Skin epidermis (tissue), 12 donors: ENCODE measurements at regions not wholly inside any gene's neighbourhood (a gene's known extent, or its start where the extent isn't known, plus 50 kb on each side); places are given as distances from the start of the nearest gene placed in this dataset.
"Not testable (repeated sequence)": the region's sequence is repeated elsewhere in the genome, so short reads cannot be mapped to it uniquely, and the experiment has no call there.

Source experiments
- H3K27ac ChIP-seq, 21 experiments: fragments of 200-600 bp; sonication (generic) in 11 of 21; one replicate each; pipeline ENCODE4 v1.5.0; 2020; ENCODE audit warnings: mild to moderate bottlenecking in 3 of 21, inconsistent platforms in 2 of 21, moderate library complexity in 2 of 21
- H3K4me3 ChIP-seq, 7 experiments: fragments of 200-600 bp; sonication (generic) in 2 of 7; one replicate each; pipeline ENCODE4 v1.5.0; 2020; ENCODE audit warnings: inconsistent platforms in 2 of 7, mild to moderate bottlenecking in 2 of 7, moderate library complexity in 1 of 7

DNA sequence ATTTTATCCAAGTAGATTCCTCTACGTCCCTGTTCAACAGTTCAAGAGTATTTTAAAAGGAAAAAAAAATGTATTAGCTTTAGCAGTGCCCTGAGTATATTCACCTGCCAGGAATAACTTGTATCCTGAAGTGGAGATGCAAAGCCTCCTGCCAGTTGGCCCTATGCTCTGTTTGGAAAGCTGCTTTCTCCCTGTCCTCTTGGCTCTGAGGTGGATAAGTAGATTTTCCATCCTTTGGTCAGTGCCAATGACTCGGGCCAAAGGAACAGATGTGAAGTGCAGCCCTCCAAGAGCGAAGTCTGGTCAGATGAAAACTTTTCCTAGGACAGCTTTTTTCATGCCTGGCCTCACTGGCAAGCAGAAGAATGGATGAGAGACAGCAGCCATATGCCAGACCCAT lies 839.9 kb upstream of the TENM4 start:
- no peak overlapping the region for H3K27ac ChIP-seq
- H3K4me3 ChIP-seq, result no peak overlapping the region

DNA sequence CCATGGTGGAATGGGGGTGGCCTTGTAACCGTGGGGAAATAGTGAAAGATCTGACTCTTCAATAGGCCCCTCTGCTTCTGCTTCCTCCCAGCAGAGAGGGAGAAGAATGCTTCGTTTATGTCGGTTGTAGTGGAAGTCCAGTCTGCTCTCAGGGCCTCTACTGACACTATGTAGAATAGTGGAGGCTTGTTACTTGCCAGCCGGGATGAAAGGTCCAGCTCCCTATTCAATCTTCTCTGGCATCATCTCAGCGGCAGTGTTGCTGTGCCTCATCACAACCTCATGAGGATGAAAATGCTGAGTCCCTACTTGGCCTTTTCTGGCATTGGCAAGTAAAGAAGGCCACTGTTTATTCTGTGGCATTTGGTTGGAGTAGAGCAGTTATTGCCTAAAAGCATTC lies 820.9 kb upstream of the TENM4 start:
- Histone ChIP-seq H3K27ac (no peak overlapping the region), H3K4me3 (no peak overlapping the region)

DNA sequence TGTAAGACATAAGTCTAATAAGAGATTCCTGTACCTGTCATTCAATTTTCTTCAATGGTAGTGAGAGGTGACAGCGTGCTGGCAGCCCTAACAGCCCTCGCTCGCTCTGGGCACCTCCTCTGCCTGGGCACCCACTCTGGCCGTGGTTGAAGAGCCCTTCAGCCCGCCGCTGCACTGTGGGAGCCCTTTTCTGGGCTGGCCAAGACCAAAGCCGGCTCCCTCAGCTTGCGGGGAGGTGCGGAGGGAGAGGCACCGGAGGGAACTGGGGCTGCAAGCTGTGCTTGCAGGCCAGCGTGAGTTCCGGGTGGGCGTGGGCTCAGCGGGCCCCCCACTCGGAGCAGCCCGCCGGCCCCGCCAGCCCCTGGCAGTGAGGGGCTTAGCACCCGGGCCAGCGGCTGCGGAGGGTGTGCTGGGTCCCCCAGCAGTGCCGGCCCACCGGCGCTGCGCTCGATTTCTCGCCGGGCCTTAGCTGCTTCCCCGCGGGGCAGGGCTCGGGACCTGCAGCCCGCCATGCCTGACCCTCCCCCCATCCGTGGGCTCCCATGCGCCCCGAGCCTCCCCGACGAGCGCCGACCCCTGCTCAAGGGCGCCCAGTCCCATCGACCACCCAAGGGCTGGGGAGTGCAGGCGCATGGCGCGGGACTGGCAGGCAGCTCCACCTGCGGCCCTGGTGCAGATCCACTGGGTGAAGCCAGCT lies 816.6 kb upstream of the TENM4 start:
- not testable (repeated sequence) for H3K4me3 ChIP-seq, H3K27ac ChIP-seq

DNA sequence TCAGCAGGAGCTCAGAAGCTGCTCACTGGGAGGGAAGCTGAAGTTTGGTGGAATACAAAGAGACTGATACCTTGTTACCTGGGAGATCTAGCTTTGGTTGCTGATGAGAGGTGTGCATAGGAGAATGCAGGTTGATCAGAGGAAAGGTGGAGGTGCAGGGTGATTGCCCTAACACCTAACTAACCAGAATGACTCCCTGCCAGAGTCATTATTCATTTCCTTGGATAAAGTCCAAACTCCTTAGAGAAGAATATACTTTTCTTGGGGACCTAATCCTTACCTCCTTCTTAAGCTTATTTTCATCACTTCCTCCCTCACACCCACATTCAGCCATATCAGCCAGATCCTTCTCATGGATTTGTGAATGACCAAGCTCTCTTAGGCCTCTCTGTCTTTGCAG lies 814.2 kb upstream of the TENM4 start:
- no peak overlapping the region for H3K4me3 ChIP-seq
- no peak overlapping the region for H3K27ac ChIP-seq

DNA sequence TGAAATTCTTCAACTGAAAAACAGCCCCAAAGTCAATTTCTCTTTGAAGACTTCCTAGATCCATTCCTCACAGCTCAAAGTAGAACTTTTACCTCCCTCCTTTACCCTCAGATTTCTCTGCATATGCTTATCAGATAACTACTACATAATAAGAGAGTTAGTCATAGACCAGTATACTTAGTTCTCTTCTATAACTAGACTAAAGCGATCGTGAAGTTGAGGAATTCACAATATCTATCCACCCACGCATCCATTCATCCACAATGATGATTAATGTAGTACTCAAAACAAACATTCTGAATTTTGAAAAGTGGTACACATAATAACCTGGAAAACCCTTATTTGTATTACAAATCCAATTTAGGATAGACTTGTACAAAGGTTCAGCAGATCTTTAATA lies 800.9 kb upstream of the TENM4 start:
- no peak overlapping the region for H3K4me3 ChIP-seq
- no peak overlapping the region for H3K27ac ChIP-seq

DNA sequence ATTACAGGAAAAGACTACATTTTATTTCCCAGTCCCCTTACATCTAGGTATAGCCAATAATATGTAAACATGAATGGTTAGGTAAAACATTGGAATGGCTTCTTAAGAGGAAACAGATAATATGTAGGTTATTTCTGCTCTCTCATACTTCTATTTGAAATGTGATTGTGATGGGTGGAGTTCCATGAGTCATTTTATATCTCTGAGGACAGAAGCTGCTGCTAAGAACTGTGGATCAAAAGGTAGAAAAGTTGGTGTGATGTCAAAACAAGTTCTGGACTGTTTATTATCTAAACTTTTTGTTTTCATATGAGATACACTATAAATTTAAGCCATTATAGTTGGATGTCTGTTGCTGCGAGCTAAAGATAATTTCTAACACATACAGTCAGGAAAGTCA lies 799.4 kb upstream of the TENM4 start:
- no peak overlapping the region for H3K27ac ChIP-seq

DNA sequence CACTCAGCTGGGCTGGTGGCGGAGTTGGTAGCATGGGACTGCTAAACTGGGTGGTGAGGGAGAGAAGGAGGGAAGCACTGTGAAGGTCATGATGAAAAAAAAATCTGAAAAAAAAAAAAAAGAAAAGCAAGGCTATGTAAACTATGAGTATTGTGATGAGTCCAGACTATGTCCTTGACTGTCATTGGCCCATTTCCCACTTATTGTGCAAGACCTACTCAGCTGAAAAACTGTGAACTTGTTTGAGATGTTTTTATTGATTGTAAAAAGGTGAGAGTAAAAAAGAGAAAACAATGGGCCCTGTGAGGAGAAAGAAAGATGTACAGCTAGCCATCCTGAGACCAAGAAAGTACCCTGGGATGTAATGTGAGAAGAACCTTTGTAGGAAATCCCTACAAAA lies 798.4 kb upstream of the TENM4 start:
- Histone ChIP-seq H3K4me3 (no peak overlapping the region), H3K27ac (no peak overlapping the region)

More for the DNA sequence above, 799.4 kb upstream of the TENM4 start:
- H3K4me3 ChIP-seq, result no peak overlapping the region

DNA sequence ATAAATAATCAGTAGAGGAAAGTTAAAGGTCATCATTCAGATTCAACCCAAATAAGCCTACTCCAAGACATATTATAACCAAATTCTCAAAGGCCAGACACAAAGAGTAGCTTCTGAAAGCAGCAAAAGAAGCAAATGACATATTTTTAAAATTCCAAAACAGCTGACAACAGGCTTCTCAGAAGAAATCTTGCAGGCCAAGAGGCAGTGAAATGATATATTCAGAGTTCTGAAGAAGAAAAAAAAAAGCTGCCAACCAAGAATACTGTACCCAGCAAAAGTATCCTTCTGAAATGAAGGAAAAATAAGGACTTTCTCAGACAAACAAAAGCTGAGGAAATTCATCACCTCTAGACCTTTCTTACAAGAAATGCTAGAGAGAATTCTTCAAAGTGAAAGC lies 787.1 kb upstream of the TENM4 start:
- Histone ChIP-seq H3K4me3 (no peak overlapping the region), H3K27ac (no peak overlapping the region)

DNA sequence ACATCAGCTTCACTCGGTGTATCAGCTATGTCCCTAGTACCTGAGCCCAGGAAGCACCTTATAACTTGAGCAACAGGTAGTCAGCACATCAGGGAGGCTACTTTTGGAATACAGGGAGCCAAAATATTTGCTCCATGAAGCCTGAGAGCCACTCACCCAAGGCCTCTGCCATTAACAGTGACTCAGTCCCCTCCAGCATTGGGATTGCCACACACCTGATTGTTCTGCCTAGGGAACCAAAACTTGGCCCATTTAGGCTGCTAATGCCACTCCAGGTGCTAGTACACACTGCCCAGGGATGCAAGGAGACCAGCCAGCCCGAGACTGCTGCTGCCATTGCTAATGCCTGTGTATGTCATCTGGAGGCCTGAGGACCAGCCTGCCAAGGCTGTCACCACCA lies 773.6 kb upstream of the TENM4 start:
- Histone ChIP-seq H3K4me3 (no peak overlapping the region), H3K27ac (no peak overlapping the region)

DNA sequence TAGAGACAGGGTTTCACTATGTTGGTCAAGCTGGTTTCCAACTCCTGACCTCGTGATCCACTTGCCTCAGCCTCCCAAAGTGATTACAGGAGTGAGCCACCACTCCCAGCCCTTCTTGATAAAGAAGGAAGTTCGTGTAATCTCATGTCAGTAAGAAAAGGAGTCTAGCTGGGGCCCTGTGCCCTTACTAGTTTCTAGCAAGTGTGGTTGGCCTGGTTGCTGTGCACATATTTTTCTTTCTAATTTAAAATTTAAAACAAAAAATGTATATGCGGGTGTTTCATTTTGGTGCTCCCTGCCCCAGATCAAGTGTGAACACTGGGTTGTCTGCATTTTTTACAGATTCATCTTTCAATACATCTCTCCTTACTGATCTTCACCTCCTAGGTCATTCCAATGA lies 770.8 kb upstream of the TENM4 start:
- no peak overlapping the region for H3K4me3 ChIP-seq
- no peak overlapping the region for H3K27ac ChIP-seq

DNA sequence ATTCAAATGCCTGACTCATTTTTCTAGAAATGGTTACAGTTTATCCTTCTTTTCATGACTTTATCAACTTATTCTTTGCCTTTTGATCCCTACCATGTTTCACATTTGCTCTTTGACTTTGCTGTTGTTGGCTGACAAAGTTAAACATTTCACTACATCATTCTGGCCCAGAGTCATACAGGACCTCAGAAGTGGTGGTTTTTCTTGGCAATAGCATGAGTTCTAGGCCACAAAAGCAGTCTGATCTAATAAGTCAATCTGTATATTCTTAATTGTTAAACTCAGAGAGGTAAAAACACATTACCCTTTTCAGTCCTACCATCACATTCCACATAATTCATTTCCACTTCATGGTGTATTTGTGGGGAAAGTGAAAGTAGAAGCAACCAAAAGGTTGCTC lies 763.2 kb upstream of the TENM4 start:
- H3K27ac ChIP-seq, result no peak overlapping the region
- H3K4me3 ChIP-seq, result no peak overlapping the region

DNA sequence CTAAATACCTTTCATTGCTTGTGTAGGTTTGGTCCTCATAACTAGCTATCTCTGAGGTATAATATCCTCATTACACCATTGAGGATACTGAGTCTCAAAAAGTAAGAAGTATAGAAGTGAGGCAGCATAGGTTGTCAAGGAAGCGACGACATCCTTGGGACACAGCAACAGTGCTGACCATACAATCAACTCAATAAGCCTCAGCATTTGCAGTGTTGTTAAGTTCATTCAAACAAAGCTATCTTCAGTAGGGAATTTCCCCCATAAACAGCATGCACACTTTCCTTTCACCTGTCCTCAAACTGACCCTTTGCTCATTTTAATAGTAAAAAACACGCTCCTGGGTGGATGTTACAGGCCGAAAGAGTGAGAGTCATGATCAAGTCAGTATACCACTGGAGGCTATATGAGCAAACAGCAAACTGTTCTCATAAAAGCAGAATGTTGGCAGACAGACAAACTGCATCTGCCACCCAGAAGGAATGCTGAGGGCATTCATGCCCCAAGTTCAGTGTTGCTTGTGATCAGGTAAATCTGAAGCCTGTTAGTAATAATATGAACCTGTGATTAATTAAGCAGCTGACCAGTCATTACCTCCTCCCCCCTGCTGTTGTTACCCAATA lies 756.2 kb upstream of the TENM4 start:
- H3K27ac ChIP-seq, result no peak overlapping the region

DNA sequence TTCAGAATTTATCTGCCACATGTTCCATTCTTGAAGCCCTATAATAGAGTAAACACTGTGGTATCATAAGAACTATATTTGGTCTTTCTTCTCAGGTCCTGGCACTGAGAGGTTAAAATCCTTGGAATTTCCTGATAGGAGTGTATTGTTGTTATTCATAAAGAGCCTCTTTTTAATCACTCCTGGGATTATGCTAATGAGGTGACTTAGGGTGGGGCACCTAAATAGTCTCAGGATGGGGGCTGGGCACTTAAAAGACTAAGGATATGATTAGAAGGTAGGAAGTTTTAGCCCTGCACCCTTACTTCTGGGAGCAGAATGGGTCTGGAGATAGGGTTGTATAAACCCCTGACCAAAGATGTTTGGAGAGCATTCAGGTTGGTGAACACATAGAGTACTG lies 755.2 kb upstream of the TENM4 start:
- Histone ChIP-seq H3K27ac (no peak overlapping the region), H3K4me3 (no peak overlapping the region)

More for the DNA sequence above, 756.2 kb upstream of the TENM4 start:
- no peak overlapping the region for H3K4me3 ChIP-seq

DNA sequence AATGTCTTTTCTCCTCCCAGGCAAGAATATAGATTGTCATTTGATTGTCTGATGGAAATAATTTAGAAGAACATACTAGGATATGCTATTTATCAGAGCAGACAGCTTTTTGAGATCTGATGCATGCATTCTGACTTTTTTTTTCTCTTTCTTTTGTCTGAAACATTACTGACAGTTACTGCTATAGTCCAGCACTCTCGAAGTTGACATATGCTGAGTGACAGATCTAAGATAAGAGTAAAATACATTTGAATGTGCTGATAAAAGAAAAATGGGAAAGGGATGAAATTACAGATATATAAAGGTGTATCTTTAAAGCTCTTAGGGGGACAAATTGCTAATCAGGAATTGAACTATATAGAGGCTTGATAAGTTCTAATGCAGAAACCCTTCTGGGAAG lies 753.8 kb upstream of the TENM4 start:
- Histone ChIP-seq H3K4me3 (no peak overlapping the region), H3K27ac (no peak overlapping the region)

DNA sequence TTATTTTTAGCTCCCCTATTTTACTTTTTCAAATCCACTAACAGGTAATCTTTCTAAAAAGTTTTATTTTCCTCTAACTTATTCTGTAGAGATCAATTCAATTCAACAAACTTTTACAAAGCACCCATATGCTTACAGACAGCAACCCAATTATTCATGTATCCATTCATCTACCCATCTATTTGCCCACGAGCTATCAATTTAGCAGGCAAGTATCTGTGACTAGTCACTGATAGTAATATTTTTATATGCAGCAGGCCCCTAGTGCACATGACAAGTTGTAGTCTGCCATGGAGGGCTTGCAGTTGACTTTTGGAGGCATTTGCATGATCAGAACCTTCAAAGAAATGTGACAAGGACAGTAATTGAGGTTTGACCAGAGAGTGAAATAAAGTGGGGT lies 753.2 kb upstream of the TENM4 start:
- Histone ChIP-seq H3K27ac (no peak overlapping the region), H3K4me3 (no peak overlapping the region)

DNA sequence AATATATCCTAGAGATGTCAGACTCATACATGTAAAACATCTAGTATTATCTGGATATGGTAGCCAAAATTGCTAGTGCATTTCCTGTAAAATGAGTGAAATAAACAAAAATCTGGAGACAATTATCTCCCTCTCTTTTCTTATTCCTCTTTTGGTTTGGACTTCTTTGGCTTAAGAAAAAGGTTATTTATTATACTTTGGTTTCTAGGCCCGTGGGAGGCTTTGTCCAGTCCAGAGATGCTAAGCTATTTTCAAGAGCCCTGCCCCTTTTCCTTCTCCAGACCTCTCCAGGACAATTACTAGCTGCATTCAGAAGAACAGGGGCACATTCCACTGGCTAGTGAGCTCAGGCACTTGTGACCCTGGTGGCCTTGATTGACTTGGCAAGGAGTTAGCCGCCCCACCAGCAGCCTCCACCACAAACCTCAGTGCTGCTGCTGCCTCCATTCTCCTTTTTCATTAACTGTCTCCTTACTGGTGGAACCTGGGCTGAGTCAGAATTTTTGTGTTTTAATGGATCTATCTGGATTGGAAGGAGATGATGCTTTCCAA lies 747.3 kb upstream of the TENM4 start:
- Histone ChIP-seq H3K4me3 (no peak overlapping the region), H3K27ac (no peak overlapping the region)

DNA sequence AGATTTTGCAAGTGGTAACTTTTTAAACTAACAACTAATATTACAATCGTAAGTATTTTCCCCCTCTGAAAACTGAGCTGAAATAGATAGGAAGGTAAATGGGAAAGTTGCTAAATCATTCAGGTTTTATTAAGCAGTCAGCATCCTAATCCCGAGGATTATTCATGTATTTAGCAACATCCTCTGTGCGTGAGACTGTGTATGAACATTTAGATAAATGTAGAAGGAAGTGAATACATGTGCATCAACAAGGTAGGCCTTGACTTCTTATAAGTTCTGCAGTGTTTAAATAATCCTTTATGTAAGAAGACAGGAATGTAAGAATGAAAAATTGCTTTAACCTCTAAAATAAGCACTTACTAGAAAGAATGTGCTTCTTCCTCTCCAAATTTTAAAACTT lies 745.9 kb upstream of the TENM4 start:
- Histone ChIP-seq H3K4me3 (no peak overlapping the region), H3K27ac (no peak overlapping the region)

DNA sequence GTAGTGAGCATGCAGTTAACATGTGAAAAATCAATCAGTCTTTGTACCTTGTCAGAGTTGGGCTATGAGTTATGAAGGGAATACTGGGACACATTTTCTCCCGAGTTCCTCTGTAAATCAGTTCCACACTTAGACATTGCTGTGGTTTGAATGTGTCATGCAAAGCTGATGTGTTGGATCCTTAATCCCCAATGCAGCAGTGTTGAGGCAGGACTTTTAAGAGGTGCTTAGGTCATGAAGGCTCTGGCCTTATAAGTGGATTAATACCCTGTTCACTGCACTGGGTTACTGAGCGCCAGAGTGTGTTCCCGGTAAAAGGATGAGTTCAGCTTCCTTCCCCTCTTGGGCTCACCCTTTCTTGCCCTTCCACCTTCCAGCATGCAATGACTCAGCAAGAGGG lies 742.1 kb upstream of the TENM4 start:
- no peak overlapping the region for H3K4me3 ChIP-seq

DNA sequence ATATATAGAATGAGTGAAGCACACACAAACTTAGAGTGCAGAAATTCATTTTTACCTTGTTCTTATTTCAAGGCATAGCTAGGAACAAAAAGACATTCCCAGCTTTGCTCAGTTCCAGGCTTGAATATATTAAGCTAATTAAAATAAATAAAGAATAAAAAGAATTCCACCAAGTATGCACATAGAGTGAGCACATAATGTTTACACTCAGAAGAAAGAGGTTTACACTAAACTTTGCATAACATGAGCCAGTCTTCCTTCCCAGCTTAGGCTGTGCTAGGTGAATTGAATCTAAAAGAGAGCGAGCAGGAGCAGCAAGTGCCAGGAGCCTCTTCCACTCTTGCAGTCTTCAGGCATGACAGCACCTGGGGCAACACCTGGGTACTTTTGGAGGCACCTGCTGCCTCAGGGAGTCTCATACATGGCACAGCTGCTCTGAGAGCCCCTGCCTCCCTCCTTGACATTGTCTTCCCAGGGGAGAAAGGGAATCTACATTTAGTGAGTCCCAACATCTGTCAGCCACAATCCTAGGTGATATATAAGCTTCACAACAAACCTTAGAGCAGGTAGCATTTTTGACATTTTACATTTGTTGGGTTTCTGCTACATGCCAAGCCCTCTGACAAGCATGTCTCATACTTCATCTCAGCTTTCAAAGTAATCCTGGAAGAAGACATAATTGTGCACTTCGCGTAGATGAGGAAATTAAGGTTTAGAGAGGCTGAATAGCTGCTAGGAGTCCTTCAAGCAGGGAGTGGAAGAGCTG lies 732.7 kb upstream of the TENM4 start:
- no peak overlapping the region for H3K4me3 ChIP-seq
- no peak overlapping the region for H3K27ac ChIP-seq

More for the DNA sequence above, 742.1 kb upstream of the TENM4 start:
- H3K27ac ChIP-seq, result no peak overlapping the region

DNA sequence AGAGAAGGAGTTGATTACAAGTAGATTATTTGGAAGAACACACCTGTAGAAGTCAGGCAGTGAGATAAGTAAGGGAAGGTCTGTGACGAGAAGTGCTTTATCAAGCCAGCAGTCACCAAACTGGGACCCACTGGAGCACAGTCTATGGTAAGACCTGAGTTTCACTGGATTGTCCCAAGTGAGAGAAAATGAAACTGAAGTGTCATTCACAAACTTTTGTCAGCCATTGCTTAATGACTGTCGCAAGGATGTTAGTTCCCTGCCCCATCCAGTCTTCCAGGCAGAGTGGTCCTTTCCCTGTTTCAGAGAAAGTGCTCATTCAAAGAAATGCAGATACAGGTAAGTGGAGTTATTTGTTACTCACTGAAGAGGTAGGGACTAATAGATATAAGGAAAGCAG lies 728.0 kb upstream of the TENM4 start:
- H3K4me3 ChIP-seq, result no peak overlapping the region
- H3K27ac ChIP-seq, result no peak overlapping the region

DNA sequence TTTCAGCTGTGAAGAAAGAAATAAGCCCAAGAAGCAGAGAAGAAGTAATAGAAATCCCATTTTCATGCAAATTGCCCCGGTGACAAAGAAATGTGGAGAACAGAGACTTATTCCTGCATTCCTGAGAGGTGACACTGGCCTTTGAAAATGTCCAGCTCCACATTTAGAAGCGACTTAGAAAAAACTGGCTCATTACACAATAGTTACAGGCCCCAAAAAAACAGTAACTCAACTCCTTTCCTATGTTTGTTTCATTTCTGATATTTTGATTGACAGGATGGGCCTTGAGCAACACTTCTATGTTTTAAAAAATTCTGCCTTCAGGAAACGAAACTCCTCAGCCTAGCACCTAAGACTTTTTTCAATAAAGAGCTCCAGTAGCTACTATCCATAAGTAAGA lies 726.9 kb upstream of the TENM4 start:
- Histone ChIP-seq H3K27ac (no peak overlapping the region), H3K4me3 (no peak overlapping the region)
